SK-N-SH (cell line): ENCODE measurements at regions not wholly inside any gene's neighbourhood (a gene's known extent, or its start where the extent isn't known, plus 50 kb on each side); places are given as distances from the start of the nearest gene placed in this dataset.

Experiments
- CTCF ChIA-PET: fragments of 300-600, 350-600 bp; formaldehyde crosslinking; extraction: SDS; loops from one replicate; lab custom pipeline; 2021; lab: Yijun Ruan, JAX
- POLR2A ChIA-PET: fragments of 350-600 bp; sonication (Branson Sonifier 250); formaldehyde crosslinking; extraction: SDS; loops from one replicate; lab custom pipeline; 2020; ENCODE audit warnings: antibody characterized with exemption, inconsistent platforms; lab: Yijun Ruan, JAX
- DNase-seq: peaks from one replicate; pipeline ENCODE4 v3.0.0; 2012
- H2AFZ ChIP-seq: fragments of 200-600 bp; sonication (generic); 2 replicates; pipeline ENCODE4 v1.8.1; 2016; ENCODE audit warnings: antibody characterized with exemption, mild to moderate bottlenecking, low read depth
- H3F3A ChIP-seq: fragments of 200-600 bp; sonication (generic); replicated peaks from 2 replicates; pipeline ENCODE3; 2016; ENCODE audit warnings: antibody characterized with exemption, mild to moderate bottlenecking; ENCODE audit not compliant: insufficient read depth
- H3K27ac ChIP-seq, 2 experiments: fragments of 200-500 bp in 1 of 2; fragments of 200-600 bp in 1 of 2; sonication (Bioruptor generic) in 1 of 2; sonication (generic), shearing (Covaris generic) in 1 of 2; 2 replicates each; pipeline versions ENCODE4 v1.5.1 to v1.6.1; 2014 to 2016; ENCODE audit warnings: low read depth in 2 of 2, inconsistent platforms in 1 of 2, low read length in 1 of 2, mild to moderate bottlenecking in 1 of 2, mixed read lengths in 1 of 2
- H3K27me3 ChIP-seq: fragments of 200-600 bp; sonication (generic), shearing (Covaris generic); 2 replicates; pipeline ENCODE4 v1.6.1; 2016; ENCODE audit warnings: mixed run types; ENCODE audit not compliant: insufficient read depth
- H3K36me3 ChIP-seq, 2 experiments: fragments of 200-500 bp in 1 of 2; fragments of 200-600 bp in 1 of 2; sonication (Bioruptor generic) in 1 of 2; sonication (generic) in 1 of 2; replicated peaks in 1 of 2; 2 replicates each; pipeline versions ENCODE3 to v1.5.1; 2014 to 2016; ENCODE audit warnings: low read length in 1 of 2, mild to moderate bottlenecking in 1 of 2; ENCODE audit not compliant: insufficient read depth in 2 of 2, control insufficient read depth in 1 of 2
- H3K4me1 ChIP-seq, 2 experiments: fragments of 200-500 bp in 1 of 2; fragments of 200-600 bp in 1 of 2; sonication (Bioruptor generic) in 1 of 2; sonication (generic), shearing (Covaris generic) in 1 of 2; 2 replicates each; pipeline versions ENCODE4 v1.5.1 to v1.6.1; 2014 to 2016; ENCODE audit warnings: low read depth in 1 of 2, low read length in 1 of 2, mixed run types in 1 of 2; ENCODE audit not compliant: insufficient read depth in 2 of 2, control insufficient read depth in 1 of 2
- H3K4me2 ChIP-seq: fragments of 200-600 bp; sonication (generic), shearing (Covaris generic); 2 replicates; pipeline ENCODE4 v1.6.1; 2017; ENCODE audit warnings: mixed run types
- H3K4me3 ChIP-seq, 2 experiments: fragments of 200-500 bp in 1 of 2; fragments of 200-600 bp in 1 of 2; sonication (Bioruptor generic) in 1 of 2; sonication (generic), shearing (Covaris generic) in 1 of 2; 2 replicates each; pipeline versions ENCODE4 v1.5.1 to v1.8.1; 2014 to 2016; ENCODE audit warnings: low read depth in 2 of 2, inconsistent platforms in 1 of 2, low read length in 1 of 2, mild to moderate bottlenecking in 1 of 2, mixed read lengths in 1 of 2, moderate library complexity in 1 of 2
- H3K79me2 ChIP-seq: fragments of 200-600 bp; sonication (generic); 2 replicates; pipeline ENCODE4 v1.8.1; 2017; ENCODE audit warnings: mild to moderate bottlenecking; ENCODE audit not compliant: insufficient read depth
- H3K9ac ChIP-seq: fragments of 200-600 bp; sonication (generic); 2 replicates; pipeline ENCODE4 v1.6.1; 2017; ENCODE audit warnings: mixed run types
- H3K9me2 ChIP-seq: fragments of 200-600 bp; sonication (generic); 2 replicates; pipeline ENCODE4 v1.6.1; 2017; ENCODE audit warnings: mixed run types
- H3K9me3 ChIP-seq: fragments of 200-600 bp; sonication (generic); 2 replicates; pipeline ENCODE4 v1.6.1; 2017; ENCODE audit warnings: mixed run types, mild to moderate bottlenecking, moderate library complexity
- H4K20me1 ChIP-seq: fragments of 200-600 bp; sonication (generic); 2 replicates; pipeline ENCODE4 v1.6.1; 2017; ENCODE audit warnings: mild to moderate bottlenecking, mixed run types; ENCODE audit not compliant: insufficient read depth
- EP300 ChIP-seq, 2 experiments: IDR thresholded peaks; 2 replicates each; pipeline versions ENCODE4 v1.4.0 to v1.6.1; 2012; ENCODE audit warnings: borderline replicate concordance in 1 of 2, low read depth in 1 of 2, low read length in 1 of 2
- FOSL2 ChIP-seq: IDR thresholded peaks from 2 replicates; pipeline ENCODE4 v1.4.0; 2012; ENCODE audit warnings: low read depth, mild to moderate bottlenecking, moderate library complexity, borderline replicate concordance
- JUND ChIP-seq: IDR thresholded peaks from 2 replicates; pipeline ENCODE4 v1.4.0; 2012
- MEF2A ChIP-seq: IDR thresholded peaks from 2 replicates; pipeline ENCODE4 v1.4.0; 2012; ENCODE audit warnings: low read depth, borderline replicate concordance
- NFIC ChIP-seq: IDR thresholded peaks from 2 replicates; pipeline ENCODE4 v1.4.0; 2012; ENCODE audit warnings: borderline replicate concordance
- RAD21 ChIP-seq: IDR thresholded peaks from 2 replicates; pipeline ENCODE4 v1.6.1; 2012; ENCODE audit warnings: mild to moderate bottlenecking, low read length
- REST ChIP-seq: IDR thresholded peaks from 2 replicates; pipeline ENCODE4 v1.6.1; 2012; ENCODE audit warnings: mild to moderate bottlenecking, low read depth, low read length, moderate library complexity
- RFX5 ChIP-seq: IDR thresholded peaks from 2 replicates; pipeline ENCODE4 v1.6.1; 2012; ENCODE audit warnings: mild to moderate bottlenecking, improper control_type of control experiment, low read length
- TAF1 ChIP-seq: IDR thresholded peaks from 2 replicates; pipeline ENCODE4 v1.6.1; 2012; ENCODE audit warnings: low read depth, mild to moderate bottlenecking, low read length, moderate library complexity, borderline replicate concordance
- TCF12 ChIP-seq: IDR thresholded peaks from 2 replicates; pipeline ENCODE4 v1.4.0; 2012
- ZBTB33 ChIP-seq: IDR thresholded peaks from 2 replicates; pipeline ENCODE4 v1.4.0; 2012; ENCODE audit warnings: low read depth, borderline replicate concordance
- WGBS: methylation state at CpG from one replicate; pipeline ENCODE4 v1.1.6; 2017; ENCODE audit warnings: low lambda C conversion rate; 5-methylcytosine and 5-hydroxymethylcytosine counted together
- TF ChIP-seq, protein P1 (sequence below): fragments of 150-350 bp; IDR thresholded peaks from 2 replicates; pipeline ENCODE4 v1.6.1; 2017; ENCODE audit warnings: antibody characterized with exemption, low read length, low read depth, borderline replicate concordance

DNA sequence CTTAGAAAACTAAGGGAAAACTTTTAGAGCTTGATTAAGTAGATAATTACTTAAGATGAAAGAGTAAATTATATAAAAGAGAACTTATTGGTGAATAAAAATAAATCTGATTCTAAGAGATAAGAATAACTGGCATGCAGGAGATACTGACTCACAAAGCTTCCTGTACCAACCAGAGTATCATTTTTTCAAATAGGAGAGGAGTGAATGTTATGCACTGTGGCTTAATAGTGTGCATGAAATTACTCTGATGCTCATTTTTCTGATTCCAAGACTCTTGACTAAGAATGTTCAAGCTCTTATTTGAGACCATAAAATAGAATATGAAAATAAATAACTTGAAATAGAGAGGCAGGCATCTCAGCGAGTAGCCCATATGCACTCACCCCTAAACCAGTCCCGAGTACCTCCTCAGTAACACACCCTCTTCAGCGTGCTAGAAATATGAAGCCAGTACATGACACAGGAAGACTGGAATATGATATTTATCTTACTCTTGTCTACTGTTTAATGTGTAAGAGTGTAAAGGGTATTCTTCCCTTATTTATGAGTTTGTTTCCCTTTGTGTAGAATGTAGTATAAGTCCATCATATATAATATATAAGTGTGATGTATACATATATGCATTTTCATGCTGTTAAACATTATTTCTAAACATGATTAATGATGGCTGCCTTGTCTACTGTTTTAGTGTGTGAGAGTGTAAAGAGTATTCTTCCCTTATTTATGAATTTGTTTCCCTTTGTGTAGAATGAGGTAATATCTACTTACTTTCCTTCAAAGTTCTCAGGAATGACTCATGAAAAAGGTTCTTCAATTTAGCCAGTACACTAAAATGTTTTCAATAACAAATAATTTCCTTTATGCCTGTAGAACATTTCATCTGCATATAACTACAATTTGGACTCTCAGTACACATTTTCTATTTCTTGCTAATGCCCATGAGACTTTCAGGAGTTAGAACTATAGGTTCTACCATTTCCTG lies 99.2 kb upstream of the PALMD start:
- no peaks in the 10 kb centered on the region for H4K20me1 ChIP-seq
- peak overlapping the region; percentile 65 for H2AFZ ChIP-seq
- no peaks in the 10 kb centered on the region for H3K27me3 ChIP-seq
- WGBS: 71% methylated on average over 3 of the region's 3 CpGs
- no peaks in the 10 kb centered on the region for H3K36me3 ChIP-seq
- ChIA-PET CTCF (interaction anchor here (0.6 to 1.2 kb wide), 4 partner anchors 20 to 1257 kb away, joined by 3 to 4 read pairs (median 3); no protein-coding TSS in a partner anchor), POLR2A (no interaction called here)
- no peaks in the 10 kb centered on the region for H3K9me2 ChIP-seq
- H3K79me2 ChIP-seq: no peaks in the 10 kb centered on the region
- no peaks in the 10 kb centered on the region for H3K9me3 ChIP-seq
- 0 out of 2 replicates have a peak overlapping the region, but pooled peaks have one; percentile 13 for H3K4me2 ChIP-seq
- DNase-seq: no peak
- no peak overlapping the region for H3K4me3 ChIP-seq
- H3K4me1 ChIP-seq: peaks cover 3 to 37% of the 10 kb centered on the region in 2 experiments
- peaks cover 39% of the 10 kb centered on the region for H3F3A ChIP-seq
- H3K27ac ChIP-seq: peak overlapping the region in 1 of 2 experiments; percentile 74; a peak in 2 of 4 replicates
- 0 out of 2 replicates have a peak, but pooled peaks have one; percentile 36 for TF ChIP-seq TCF12
- TF ChIP-seq, protein P1, sequence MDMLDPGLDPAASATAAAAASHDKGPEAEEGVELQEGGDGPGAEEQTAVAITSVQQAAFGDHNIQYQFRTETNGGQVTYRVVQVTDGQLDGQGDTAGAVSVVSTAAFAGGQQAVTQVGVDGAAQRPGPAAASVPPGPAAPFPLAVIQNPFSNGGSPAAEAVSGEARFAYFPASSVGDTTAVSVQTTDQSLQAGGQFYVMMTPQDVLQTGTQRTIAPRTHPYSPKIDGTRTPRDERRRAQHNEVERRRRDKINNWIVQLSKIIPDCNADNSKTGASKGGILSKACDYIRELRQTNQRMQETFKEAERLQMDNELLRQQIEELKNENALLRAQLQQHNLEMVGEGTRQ: no peak
- TF ChIP-seq JUND: peak; percentile 42
- 0 out of 4 replicates have a peak, but pooled peaks of 1 of the 2 experiments have one; percentile 13 for TF ChIP-seq EP300 (IDR thresholded peaks at IDR 0.05; ENCODE audit: borderline replicate concordance in 1 of 2, low read depth in 1 of 2, low read length in 1 of 2)
- peak; percentile 14; the same call in 1 of the 2 replicates for TF ChIP-seq NFIC
- TF ChIP-seq FOSL2: peak; percentile 41; the same call in 1 of the 2 replicates
- TF ChIP-seq TAF1: no peak
- TF ChIP-seq, all 33 proteins: peak for 5
- H3K9ac ChIP-seq: peak overlapping the region; percentile 30; the same call in 1 of the 2 replicates

DNA sequence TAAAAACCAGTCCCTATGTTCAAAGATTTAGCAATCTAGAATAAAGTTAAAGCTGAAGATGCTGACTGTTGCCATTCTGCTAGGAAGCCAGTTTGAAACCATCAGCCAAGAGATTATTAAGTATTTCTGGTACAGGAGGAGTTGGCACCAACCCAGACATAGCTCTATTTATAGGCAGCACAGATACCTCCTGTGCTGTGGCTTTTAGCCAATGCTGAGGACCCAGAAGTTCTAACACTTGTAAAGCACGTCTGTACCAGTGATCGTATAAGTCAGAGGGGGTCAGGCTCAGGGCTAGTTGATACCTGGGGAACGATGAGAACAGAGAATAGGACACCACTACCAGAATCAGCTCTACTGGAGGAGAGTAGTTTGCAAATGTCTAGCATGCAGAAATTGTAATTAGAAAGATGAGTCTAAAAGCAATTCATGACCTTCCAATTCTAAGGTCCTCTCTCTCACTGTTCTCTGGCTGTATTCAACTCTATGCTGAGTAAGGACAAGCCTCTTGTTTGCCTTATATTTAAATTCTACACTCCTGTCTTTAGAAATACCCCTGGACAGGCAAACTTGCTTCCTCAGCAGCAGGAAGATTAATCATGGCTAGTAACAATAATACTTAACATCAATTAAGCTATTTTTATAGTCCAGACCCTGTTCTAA lies 96.8 kb upstream of the PALMD start:
- no peak overlapping the region for H3K9ac ChIP-seq
- no peaks in the 10 kb centered on the region for H3K9me3 ChIP-seq
- H2AFZ ChIP-seq: no peak overlapping the region
- peak overlapping the region; percentile 55 for H3K4me2 ChIP-seq
- H3F3A ChIP-seq: peaks cover 39% of the 10 kb centered on the region
- H3K36me3 ChIP-seq: no peaks in the 10 kb centered on the region
- no peaks in the 10 kb centered on the region for H4K20me1 ChIP-seq
- ChIA-PET CTCF (no interaction called here), POLR2A (no interaction called here)
- H3K9me2 ChIP-seq: no peaks in the 10 kb centered on the region
- H3K4me3 ChIP-seq: no peak overlapping the region
- H3K27ac ChIP-seq: peak overlapping the region in 1 of 2 experiments; percentile 52; a peak in 1 of 4 replicates
- no peaks in the 10 kb centered on the region for H3K79me2 ChIP-seq
- peak; percentile 7 for DNase-seq
- 38% methylated on average over 3 of the region's 3 CpGs for WGBS
- H3K27me3 ChIP-seq: no peaks in the 10 kb centered on the region
- peaks cover 3 to 36% of the 10 kb centered on the region in 2 experiments for H3K4me1 ChIP-seq
- TF ChIP-seq MEF2A (peak; percentile 76; the same call in 1 of the 2 replicates), FOSL2 (no peak), TCF12 (peak; percentile 42; the same call in 1 of the 2 replicates), REST (no peak), RAD21 (no peak), ZBTB33 (no peak), JUND (no peak), NFIC (peak; percentile 73), RFX5 (no peak)
- TF ChIP-seq, protein P1: no peak
